RCC 7860 (cell line): ENCODE measurements at regions not wholly inside any gene's neighbourhood (a gene's known extent, or its start where the extent isn't known, plus 50 kb on each side); places are given as distances from the start of the nearest gene placed in this dataset.
"Not testable (repeated sequence)": the region's sequence is repeated elsewhere in the genome, so short reads cannot be mapped to it uniquely, and the experiment has no call there.

Experiments used
- DNase-seq: peaks from one replicate; pipeline ENCODE4 v3.0.0-alpha.2; 2015; ENCODE audit warnings: low spot score
- FAIRE-seq: peaks from 2 replicates; lab custom pipeline; 2012; peaks lifted over from hg19 to GRCh38; lab: Jason Lieb, UNC

DNA sequence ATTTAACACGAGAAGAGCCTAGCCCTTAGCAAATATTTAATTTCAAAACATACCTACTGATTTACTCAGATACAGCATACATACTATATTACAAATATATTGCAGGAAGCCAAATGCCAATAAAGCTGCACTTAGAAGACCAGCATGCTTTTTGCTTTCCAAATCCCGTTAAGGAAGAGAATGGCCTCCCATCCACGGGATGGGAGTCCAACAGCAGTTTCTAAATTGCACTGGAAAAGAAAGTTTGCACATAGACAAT lies 156.3 kb upstream of the FOXN3 start:
- no peak for FAIRE-seq

DNA sequence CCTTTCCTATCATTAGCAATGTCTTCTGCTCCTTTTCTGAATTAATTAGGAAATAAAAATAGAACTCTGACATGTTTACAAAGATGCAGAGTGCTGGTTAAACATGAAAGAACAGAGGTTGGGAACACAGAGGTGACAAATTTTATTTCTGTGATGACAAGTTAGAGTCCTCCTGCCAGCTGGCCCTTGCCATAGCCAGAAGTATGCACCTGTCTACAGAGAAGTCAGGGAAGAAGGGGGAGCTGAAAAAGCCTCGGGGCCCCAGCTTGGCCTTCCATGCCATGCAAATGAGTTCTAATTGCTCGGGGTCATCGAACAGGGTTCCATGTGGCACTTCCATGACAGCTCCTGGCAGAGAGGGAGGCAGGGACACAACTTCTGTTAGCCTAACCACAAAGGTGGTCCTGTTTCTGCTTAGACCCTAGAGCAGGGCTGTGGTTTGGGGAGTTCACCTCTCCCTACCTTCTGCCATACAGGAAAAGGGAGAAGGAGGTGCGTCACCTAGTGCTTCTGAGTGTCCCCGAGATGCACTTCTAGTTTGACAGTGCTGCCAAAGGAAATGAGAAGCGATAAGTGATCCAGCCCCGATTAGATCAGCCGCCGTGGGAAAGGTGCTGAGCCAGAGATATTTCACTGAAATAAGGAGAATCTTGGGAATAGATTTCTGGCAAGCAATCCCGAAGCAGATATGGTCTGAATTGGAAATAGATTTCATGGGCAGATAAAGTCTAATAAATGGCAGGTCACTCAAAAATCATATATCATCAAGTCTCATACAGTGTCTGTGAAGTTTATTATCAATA lies 155.8 kb upstream of the FOXN3 start:
- DNase-seq, result no peak
- no peak for FAIRE-seq

More for the DNA sequence above, 156.3 kb upstream of the FOXN3 start:
- no peak for DNase-seq

- DNase-seq, result no peak
- no peak for FAIRE-seq
Observed at GRCh38 chr14:89571491-89571890, 154.5 kb upstream of the FOXN3 start.

DNA sequence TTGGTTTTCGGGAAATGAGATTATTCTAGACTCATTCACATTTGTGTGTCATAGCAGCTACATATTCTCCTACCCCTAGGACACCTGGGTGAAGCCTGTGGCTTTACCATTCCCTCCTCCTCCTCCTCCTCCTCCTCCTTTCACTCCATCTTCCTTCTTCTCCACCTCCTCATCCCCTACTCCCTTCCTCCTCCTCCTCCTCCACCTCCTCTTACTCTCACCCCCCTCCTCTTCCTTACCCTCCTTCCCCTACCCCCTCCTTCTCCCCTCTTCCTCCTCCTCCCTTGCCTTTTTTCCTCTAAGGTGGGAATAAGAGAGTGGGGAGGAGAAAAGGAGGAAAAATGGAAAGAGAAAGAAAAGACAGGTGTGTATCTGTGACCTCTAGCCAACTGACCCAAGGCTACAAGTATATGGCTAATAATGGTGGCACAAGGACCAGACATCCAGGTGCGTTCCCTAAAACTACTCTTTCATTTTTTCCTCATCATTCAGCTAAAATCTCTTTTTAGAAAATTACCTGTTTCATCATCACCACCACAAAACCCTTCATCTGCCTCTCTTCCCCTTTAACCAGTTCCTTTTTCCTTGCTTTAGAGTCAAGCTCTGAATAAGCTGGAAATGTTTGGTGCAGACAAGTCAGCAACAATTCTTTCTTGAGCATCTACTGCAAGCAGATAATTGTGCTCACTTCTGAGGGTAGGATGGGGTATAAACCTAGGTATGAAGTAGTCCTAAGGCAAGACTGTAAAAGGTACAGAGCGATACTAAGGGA lies 149.8 kb upstream of the FOXN3 start:
- FAIRE-seq (no peak), DNase-seq (no peak)

DNA sequence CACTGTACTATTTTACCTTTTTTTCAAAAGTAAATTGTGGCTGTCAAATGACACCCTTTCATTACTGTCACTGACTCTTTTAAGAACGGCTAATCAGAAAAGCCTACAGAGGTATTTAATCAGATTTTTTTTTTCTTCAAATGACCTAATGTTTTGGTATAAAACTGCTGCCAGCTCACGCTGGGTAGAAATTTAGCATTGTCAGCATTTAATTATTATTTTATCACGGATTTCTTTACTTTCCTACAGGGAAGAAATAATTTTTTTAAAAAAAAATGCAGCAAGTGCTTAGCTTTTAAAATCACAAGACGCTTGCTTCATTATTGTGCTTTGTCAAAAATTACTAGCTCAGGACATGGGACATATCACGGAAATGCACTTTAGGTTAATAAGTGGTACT lies 149.1 kb upstream of the FOXN3 start:
- DNase-seq, result no peak
- no peak for FAIRE-seq

GRCh38 chr14:89565607-89566006 lies 148.6 kb upstream of the FOXN3 start:
- DNase-seq (no peak), FAIRE-seq (no peak)

DNA sequence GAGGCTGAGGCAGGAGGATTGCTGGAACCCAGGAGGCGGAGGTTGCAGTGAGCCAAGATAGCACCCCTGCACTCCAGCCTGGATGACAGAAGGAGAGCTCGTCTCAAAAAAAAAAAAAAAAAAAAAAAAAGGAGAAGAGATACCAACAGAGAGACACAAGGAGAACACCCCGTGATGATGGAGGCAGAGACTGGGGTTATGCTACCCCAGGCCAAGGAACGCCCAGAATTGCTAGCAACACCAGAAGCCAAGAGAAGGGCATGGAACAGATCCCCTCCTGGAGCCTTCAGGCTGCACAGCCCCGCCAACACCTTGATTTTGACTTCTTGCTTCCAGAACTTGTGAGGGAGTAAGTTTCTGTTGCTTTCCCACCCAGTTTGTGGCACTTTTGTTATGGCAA lies 148.0 kb upstream of the FOXN3 start:
- FAIRE-seq, result no peak
- no peak for DNase-seq

DNA sequence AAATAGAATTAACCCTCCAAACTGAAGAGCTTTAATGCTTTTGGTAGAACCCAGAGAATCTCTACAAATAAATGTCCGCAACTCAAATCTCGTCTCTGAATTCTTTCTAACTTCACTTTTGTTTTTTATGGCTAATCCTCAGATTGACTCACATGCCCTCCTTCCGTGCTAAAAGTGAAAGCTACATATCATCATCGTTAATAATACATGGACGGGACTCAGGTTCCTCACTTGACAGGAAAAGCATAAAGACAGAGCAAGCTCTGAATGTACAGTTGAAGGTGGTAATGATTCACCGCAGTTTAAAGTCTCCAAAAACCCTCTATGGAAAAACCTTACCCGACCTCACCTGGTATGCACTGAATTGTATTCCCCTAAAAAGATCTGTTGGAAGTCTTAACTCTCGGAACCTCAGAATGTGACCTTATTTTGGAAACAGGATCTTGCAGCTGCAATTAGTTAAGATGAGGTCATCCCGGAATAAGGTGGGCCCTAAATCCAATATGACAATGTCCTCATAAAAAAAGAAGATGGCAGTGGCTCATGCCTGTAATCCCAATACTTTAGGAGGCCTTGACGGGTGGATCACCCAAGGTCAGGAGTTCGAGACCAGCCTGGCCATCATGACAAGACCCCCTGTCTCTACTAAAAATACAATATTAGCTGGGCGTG lies 147.4 kb upstream of the FOXN3 start:
- DNase-seq, result no peak

DNA sequence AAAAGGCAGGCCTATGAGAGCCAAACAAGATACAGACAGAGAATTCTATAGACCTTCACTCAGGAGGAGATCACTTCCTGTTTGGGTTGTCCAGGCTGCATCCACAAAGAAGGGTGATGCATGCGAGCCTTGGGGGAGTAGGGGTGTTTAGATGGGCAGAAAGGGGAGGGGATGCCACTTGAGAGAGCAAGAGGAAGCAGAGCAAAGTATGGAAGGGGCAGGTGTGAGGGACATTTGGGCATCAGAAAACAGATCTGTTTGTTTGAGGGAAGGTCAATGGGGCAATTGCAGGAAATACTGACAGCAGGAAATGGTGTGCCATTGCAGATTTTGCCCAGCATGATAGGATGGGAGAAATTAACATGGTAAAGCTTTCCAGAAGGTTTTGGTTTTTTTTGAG lies 146.4 kb upstream of the FOXN3 start:
- DNase-seq (no peak), FAIRE-seq (no peak)

More for the DNA sequence above, 147.4 kb upstream of the FOXN3 start:
- no peak for FAIRE-seq

- DNase-seq, result no peak
- no peak for FAIRE-seq
Observed at GRCh38 chr14:89551955-89552354, 134.9 kb upstream of the FOXN3 start.

GRCh38 chr14:89551432-89551831 lies 134.4 kb upstream of the FOXN3 start:
- no peak for DNase-seq
- FAIRE-seq, result no peak

GRCh38 chr14:89550821-89551220 lies 133.8 kb upstream of the FOXN3 start:
- no peak for FAIRE-seq
- no peak for DNase-seq

DNA sequence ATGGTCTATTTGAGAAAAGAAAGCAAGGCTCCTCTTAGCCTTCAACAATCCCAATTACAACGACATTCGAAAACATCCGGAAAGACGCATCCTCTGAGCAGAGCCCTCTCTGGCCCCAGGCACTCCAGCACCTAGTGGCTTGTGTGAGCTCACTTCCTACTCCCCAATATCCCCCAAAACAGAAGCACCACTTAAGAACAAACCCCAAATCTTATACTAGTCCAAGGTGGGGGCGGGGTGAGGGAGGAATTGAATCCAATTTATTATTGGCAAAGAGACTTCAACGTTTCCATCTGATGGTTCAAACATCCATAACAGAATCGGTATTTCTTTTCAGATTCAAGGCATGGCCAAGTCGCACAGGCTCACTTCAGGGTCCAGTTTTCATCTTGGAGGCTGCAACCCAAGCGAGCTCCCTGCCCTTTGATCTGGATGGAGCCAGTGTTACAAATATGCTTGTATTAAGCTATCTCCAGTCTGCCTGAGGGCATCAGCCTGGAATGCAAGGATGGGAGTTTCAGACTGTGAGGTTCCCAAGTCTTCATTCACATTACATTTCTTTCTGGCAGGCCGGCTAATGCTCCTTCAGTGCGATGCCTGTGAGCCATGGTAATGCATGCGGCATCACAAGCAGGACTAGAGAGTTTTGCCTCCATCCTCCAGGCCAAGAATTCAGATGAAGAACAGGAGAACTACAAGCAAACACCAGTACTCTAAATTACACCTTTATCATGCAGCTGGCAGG lies 132.5 kb upstream of the FOXN3 start:
- FAIRE-seq, result no peak

DNA sequence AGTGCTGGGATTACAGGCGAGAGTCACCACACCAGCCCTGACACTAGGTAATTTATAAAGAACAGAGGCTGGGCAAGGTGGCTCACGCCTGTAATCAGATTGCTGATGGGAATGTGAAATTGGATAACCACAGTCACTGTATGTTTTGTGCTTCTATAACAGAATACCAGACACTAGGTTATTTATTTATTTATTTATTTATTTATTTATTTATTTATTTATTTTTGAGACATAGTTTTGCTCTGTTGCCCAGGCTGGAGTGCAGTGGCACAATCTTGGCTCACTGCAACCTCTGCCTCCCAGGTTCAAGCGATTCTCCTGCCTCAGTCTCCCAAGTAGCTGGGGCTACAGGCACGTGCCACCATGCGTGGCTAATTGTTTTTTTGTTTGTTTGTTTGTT lies 130.0 kb upstream of the FOXN3 start:
- DNase-seq, FAIRE-seq: not testable (repeated sequence)

More for the DNA sequence above, 132.5 kb upstream of the FOXN3 start:
- DNase-seq, result no peak

- DNase-seq (no peak), FAIRE-seq (no peak)
Observed at GRCh38 chr14:89544636-89545301, 127.7 kb upstream of the FOXN3 start.

DNA sequence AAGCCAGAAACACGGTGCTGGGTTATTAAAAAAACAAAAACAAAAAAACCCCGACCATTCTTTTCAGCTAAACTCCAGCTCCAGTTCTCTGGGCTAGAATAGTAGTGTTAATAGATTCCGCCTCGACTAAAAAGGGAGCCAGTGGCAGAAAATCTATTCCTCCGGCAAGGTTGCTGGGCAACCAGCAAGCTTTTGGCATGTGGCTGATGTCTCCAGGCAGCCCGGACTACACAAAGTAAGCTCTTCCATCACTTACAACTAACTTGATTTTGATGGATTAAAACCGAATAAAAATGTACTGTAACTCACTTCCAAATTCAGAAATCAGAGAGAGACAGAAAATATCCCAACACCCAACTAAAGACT lies 126.4 kb upstream of the FOXN3 start:
- DNase-seq (no peak), FAIRE-seq (no peak)

GRCh38 chr14:89542786-89543424 lies 125.9 kb upstream of the FOXN3 start:
- FAIRE-seq, result no peak

GRCh38 chr14:89540830-89541470 lies 123.9 kb upstream of the FOXN3 start:
- DNase-seq (peak; percentile 74), FAIRE-seq (no peak)

More at GRCh38 chr14:89542786-89543424, 125.9 kb upstream of the FOXN3 start:
- no peak for DNase-seq

DNA sequence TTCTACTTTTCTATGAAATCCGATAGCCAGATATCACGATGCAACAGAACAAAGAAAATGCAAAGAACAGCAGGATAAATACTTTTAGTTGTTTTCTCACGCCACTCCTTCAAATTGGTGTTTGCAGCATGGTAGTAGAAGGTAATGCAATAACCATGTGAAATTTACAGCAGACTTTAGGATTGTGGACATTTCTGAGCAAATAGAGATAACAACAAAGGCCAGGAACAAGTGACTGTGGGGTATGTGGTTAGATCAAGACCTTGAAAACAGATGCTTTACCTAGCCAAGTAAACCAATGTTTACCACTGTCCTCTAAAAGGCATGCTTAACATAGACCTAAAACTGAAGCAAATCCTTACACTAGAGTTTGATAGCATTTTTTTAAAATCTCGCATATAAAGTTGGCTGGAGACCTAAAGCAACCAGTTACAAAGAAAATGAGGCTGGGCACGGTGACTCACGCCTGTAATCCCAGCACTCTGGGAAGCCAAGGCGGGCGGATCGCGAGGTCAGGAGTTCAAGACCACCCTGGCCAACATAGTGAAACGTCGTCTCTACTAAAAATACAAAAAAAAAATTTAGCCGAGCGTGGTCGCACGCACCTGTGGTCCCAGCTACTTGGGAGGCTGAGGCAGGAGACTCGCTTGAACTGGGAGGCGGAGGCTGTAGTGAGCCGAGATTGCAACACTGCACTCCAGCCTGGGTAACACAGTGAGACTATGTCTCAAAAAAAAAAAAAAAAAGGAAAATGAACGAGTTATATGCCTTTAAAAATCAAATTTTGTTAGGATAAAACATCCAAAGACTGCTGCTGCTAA lies 123.2 kb upstream of the FOXN3 start:
- FAIRE-seq (no peak), DNase-seq (no peak)
